ENCODE measurements at regions not wholly inside any gene's neighbourhood (a gene's known extent, or its start where the extent isn't known, plus 50 kb on each side); places are given as distances from the start of the nearest gene placed in this dataset.
"Not testable (repeated sequence)": the region's sequence is repeated elsewhere in the genome, so short reads cannot be mapped to it uniquely, and the experiment has no call there.

- FAIRE-seq, result no peak
These were observed 55.5 kb upstream of the PIK3C3 start for GRCh38 chr18:41899535-41899934.

- no peak for FAIRE-seq
These were observed 61.6 kb upstream of the PIK3C3 start for GRCh38 chr18:41893432-41893831.

DNA sequence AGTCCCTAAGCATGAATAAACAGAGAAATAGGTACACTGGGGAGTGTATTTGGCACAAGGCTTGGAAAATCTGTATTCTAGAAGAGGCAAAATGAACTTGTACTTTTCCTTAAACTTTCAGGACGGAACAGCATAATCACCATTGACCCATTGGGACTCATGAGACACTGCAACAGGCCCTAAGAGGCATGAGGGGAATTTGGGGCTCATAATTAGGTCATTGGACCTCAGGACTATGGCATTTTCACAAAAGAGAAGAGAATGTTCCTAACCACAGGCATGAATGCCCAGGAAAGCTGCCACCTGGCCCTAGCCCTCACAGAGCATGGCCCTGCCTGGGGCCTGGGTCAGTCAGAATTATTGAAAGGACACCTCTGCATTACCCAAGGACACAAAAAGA lies 67.9 kb upstream of the PIK3C3 start:
- FAIRE-seq, result no peak

- FAIRE-seq, result no peak
These were observed 68.8 kb upstream of the PIK3C3 start for GRCh38 chr18:41886126-41886807.

DNA sequence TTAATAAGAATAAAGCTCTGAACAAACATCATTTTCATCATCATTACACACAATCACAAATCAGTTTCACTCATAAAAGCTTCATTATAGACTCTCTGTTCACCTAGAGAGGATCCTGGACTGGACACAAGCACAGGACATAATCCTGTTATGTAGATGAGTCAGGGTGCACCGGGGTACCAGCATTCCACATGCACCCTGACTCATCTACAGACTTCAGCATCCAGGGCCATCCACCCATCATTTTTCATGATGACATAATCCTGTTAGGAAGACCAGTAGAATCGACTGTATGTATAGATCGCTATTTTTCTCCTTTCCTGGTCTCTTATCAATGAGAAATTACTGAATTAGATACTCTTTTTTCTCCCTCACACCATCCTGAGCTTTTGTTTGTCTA lies 73.7 kb upstream of the PIK3C3 start:
- no peak for FAIRE-seq

- FAIRE-seq, result no peak
These were observed 75.8 kb upstream of the PIK3C3 start for GRCh38 chr18:41879256-41879655.

DNA sequence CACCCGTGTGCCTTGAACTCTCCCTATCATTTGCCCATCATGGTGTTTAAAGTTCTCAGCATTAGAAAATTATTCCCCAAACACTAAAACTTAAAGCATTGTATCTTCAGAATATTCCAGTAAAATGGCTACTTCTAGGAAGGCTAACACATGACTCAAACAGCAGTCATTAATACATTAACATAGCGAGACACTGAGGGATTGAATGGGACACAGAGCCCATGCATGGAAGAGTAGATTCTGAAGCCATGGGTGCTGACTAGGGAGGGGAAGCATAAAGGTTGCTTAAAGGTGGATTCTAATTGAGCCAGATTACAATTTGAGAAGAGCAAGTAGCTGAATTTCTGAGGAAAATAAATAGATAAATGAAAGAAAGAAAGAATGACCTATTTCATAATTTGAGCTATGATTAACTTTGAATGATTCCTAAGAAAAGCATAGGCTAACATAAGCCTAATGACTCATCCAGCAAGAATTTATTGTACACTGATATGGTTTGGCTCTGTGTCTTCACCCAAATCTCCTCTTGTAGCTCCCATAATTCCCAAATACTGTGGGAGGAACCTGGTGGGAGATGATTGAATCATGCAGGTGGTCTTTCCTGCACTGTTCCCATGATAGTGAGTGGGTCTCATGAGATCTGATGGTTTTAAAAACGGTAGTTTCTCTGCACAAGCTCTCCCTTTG lies 79.8 kb upstream of the PIK3C3 start:
- FAIRE-seq, result no peak

DNA sequence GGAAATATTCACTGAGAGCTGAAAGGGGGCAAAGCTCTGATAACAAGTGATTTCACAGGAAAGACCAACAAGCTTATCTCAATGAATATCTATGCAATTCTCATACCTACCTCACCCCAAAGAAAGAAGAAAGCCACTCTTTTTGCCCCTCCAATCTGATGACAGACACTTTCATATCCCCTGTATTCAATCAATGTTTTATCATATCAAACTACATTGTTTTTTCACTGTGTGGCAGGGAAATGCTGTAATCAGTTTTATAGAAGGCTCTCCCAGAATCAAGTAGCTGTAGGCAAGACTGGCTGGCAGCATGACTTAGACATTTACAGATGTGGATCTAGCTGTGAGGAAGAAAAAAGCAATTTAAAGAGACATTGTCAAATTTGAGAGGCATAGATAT lies 81.3 kb upstream of the PIK3C3 start:
- FAIRE-seq, result no peak

DNA sequence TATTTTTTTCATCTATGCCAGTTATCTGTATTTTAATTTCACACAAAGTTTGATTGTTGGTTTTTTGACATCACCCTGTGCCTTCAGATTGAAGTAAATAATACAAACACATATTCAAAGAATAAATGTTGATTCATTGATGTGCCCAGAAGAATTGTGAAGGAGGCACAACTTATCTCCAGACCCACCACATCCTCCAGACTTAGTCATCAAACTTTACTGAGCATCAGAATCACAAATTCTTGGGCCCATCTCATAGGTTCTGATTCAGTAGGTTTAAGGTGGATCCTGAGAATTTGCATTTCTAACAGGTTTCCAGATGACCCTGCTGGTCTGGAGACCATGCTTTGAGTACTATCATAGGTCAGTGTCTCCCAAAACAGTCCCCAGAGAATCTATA lies 82.8 kb upstream of the PIK3C3 start:
- no peak for FAIRE-seq

GRCh38 chr18:41871229-41872000 lies 83.6 kb upstream of the PIK3C3 start:
- FAIRE-seq, result no peak

GRCh38 chr18:41870817-41871216 lies 84.2 kb upstream of the PIK3C3 start:
- no peak for FAIRE-seq

- FAIRE-seq, result no peak
These were observed 84.8 kb upstream of the PIK3C3 start for GRCh38 chr18:41870191-41870590.

DNA sequence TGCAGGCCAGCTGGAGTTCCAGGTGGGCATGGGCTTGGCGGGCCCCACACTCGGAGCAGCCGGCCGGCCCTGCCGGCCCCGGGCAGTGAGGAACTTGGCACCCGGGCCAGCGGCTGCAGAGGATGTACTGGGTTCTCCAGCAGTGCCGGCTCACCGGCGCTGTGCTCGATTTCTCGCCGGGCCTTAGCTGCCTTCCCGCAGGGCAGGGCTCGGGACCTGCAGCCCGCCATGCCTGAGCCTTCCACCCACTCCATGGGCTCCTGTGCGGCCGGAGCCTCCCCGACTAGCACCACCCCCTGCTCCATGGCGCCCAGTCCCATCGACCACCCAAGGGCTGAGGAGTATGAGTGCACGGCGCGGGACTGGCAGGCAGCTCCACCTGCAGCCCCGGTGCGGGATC lies 89.2 kb upstream of the PIK3C3 start:
- FAIRE-seq, result not testable (repeated sequence)

DNA sequence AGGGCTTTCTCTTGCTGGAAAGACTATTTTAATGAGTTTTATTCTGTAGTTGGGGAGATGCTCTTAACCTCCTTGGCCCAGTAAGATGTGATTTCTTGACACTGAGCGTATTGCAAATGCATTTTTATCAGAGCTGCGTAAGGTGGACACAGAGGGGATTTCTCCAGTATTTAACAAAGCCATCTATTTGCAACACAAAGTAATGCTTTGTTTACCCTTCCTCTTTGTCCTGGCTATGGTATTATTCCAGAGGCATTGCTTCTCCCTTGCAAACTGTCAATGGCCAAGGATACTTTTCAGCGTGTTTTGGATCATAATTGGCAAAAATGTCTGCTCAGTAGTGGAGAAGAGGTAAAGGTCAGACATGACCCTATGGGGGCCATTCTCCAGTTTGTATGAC lies 90.8 kb upstream of the PIK3C3 start:
- FAIRE-seq, result no peak

DNA sequence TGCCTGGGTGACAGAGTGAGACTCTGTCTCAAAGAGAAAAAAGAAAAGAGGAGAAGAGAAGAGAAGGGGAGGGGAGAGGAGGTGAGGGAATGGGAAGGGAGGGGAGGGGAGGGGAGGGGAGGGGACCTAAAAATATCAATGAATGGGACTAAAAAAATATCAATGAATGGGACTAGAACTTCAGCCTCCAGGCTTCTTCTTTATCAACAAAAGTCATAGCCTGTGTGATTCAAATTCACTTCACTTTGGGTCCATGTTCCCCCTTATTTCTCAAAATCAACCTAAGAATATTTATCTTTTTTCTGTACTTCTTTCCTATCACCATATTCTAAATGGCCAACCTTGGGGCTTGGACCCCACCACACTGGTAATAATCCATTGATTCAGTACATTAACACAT lies 92.1 kb upstream of the PIK3C3 start:
- no peak for FAIRE-seq

DNA sequence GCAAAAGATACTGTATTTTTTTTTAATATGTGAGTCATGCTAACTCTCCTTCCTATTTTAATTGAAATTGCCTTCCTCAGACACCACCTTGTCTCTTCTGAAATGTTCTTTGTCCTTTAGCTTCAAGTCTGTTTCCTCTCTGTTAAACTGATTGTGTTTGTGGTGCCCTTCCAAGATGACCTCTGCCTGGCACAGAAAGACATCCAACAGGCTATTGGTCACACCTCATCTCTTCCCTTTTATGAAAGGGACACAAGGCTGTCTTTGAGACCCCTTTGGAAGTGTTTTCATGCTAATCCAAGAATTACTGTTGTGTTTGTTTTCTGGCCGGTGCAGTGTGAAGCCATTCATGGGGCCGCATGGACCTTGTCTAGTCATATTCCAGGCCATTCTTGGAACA lies 94.0 kb upstream of the PIK3C3 start:
- no peak for FAIRE-seq

DNA sequence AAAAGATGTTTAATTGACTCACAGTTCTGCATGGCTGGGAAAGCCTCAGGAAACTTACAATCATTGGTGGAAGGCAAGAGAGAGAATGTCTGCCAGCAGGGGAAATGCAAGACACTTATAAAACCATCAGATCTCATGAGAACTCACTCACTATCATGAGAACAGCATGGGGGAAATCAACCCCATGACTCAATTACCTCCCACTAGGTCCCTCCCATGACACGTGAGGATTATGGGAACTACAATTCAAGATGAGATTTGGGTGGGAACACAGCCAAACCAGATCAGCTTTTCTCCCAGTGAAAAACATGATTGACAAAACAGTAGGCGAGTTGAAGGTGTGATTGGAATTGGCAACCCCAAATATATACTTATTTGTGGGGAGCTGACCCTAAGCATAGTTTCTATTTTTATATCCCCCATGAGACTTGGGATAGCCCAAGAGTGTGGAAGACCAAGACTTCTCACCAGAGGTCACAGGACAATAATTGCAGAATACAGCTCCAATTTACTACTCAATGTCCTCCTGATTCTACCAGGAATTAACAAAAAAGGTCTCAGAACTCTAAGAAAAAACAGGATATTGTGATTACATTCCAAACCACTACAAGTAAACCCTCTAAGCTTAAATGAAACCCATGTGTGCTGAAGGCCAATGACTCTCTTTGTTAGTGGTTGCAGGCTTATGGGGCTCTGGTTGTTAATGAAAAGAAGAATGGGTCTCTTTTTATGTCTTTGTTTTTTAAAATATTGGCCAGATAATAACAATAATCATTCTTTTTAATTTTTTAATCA lies 96.1 kb upstream of the PIK3C3 start:
- no peak for FAIRE-seq

- no peak for FAIRE-seq
These were observed 101.8 kb upstream of the PIK3C3 start for GRCh38 chr18:41853280-41853679.

- FAIRE-seq, result no peak
These were observed 104.3 kb upstream of the PIK3C3 start for GRCh38 chr18:41850781-41851180.

GRCh38 chr18:41849632-41850031 lies 105.4 kb upstream of the PIK3C3 start:
- FAIRE-seq, result no peak

DNA sequence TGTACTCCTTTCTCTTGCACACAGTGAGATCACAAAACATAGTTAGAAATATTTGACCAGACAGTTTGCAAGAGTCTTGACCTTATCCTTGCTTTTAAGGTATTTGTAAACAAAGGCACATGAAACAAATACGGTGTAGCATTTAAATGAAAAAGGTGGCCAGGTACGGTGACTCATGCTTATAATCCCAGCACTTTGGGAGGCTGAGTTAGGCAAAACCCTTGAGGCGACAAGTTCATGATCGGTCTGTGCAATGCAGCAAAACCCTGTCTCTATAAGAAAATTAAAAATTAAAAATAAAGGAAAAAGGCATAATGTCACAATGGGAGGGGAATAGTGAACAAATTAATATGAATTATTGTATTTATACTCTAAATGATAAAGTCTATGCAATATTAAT lies 109.5 kb upstream of the PIK3C3 start:
- FAIRE-seq, result no peak

DNA sequence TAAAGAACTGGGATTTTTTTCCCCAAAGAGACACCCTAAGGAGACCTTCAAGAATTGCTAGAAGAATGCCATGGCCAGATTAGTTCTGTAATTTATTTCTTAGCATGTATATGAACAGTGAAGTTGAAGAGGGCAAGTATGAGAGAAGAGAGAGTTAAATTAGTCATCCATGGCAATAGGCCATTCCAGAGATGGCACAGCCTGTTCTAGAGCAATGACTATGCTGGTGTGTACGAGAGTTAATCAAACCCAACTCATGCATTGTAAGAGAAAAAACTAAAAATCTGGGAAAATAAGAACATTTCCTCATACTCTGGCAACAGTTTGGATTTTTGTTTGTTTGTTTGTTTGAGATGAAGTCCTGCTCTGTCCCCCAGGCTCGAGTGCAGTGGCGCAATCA lies 112.1 kb upstream of the PIK3C3 start:
- FAIRE-seq, result no peak

Data from TTC549 (cell line).